Testis (tissue), 2 donors: ENCODE measurements at regions not wholly inside any gene's neighbourhood (a gene's known extent, or its start where the extent isn't known, plus 50 kb on each side); places are given as distances from the start of the nearest gene placed in this dataset.

Experiments
- POLR2A ChIP-seq: fragments of 450-650 bp; IDR thresholded peaks from one replicate; pipeline ENCODE4 v1.6.1; 2017; ENCODE audit warnings: antibody characterized with exemption, mild to moderate bottlenecking, moderate library complexity
- TF ChIP-seq, protein P1 (sequence below), 3 experiments: fragments of 450-650 bp in 2 of 3; fragments of 200-600 bp in 1 of 3; sonication (generic) in 1 of 3; IDR thresholded peaks; one replicate each; pipeline ENCODE4 v1.5.1; 2016 to 2019; ENCODE audit warnings: antibody characterized with exemption in 3 of 3, mild to moderate bottlenecking in 2 of 3, moderate library complexity in 1 of 3

DNA sequence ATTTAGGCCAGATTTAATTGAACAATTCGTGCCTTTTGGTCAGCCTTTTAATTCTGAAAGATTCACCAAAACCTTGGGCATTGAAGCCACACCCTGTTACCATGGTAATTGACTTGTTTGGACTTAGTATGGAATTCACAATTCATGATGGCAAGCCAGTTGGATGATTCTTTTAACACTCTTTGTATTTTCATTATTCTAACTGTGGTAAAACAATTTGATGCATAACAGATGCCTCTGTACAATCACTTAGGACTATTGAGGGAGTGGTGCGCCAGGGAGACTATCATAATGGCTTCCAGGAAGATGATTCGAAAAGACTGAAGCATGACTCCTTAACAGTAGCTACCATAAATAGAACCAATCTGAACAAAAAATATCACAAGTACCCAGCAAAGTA, 381.1 kb upstream of the ADAMTS16 start:
- TF ChIP-seq, protein P1, sequence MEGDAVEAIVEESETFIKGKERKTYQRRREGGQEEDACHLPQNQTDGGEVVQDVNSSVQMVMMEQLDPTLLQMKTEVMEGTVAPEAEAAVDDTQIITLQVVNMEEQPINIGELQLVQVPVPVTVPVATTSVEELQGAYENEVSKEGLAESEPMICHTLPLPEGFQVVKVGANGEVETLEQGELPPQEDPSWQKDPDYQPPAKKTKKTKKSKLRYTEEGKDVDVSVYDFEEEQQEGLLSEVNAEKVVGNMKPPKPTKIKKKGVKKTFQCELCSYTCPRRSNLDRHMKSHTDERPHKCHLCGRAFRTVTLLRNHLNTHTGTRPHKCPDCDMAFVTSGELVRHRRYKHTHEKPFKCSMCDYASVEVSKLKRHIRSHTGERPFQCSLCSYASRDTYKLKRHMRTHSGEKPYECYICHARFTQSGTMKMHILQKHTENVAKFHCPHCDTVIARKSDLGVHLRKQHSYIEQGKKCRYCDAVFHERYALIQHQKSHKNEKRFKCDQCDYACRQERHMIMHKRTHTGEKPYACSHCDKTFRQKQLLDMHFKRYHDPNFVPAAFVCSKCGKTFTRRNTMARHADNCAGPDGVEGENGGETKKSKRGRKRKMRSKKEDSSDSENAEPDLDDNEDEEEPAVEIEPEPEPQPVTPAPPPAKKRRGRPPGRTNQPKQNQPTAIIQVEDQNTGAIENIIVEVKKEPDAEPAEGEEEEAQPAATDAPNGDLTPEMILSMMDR (IDR thresholded peaks at IDR 0.05), result no peak
- TF ChIP-seq POLR2A, result no peak
